ENCODE measurements at regions not wholly inside any gene's neighbourhood (a gene's known extent, or its start where the extent isn't known, plus 50 kb on each side); places are given as distances from the start of the nearest gene placed in this dataset.

- DNase-seq (no peak), ATAC-seq (ENCODE audit: insufficient read depth, low read depth) (no peak)
- no peaks in the 10 kb centered on the region for H3K79me2 ChIP-seq (ENCODE audit: insufficient read depth, low read length)
- no peaks in the 10 kb centered on the region for H3K9me3 ChIP-seq (ENCODE audit: insufficient read depth, low read length, severe bottlenecking)
- H3K4me3 ChIP-seq (ENCODE audit: low read depth in 1 of 2, low read length in 2 of 2) = no peak overlapping the region
- H3K36me3 ChIP-seq (ENCODE audit: insufficient read depth, low read length) = no peaks in the 10 kb centered on the region
- H4K20me1 ChIP-seq (ENCODE audit: insufficient read depth, low read length) = no peaks in the 10 kb centered on the region
- H2AFZ ChIP-seq (ENCODE audit: low read depth, low read length) = no peak overlapping the region
- H3K27me3 ChIP-seq (ENCODE audit: insufficient read depth, low read length, poor library complexity) = no peaks in the 10 kb centered on the region
- no peaks in the 10 kb centered on the region for H3K4me1 ChIP-seq (ENCODE audit: insufficient read depth, low read length)
- H3K27ac ChIP-seq (ENCODE audit: low read length) = no peak overlapping the region
- no peak overlapping the region for H3K9ac ChIP-seq (ENCODE audit: low read depth, low read length)
- H3K4me2 ChIP-seq (ENCODE audit: insufficient read depth, low read length) = no peak overlapping the region
- no peak for TF ChIP-seq CTCF (IDR thresholded peaks at IDR 0.05; ENCODE audit: borderline replicate concordance, extremely low read depth, low read length, poor library complexity, severe bottlenecking)
- no peak for TF ChIP-seq EZH2 (IDR thresholded peaks at IDR 0.05; ENCODE audit: borderline replicate concordance, low read depth, low read length, severe bottlenecking)
Measured at GRCh38 chr3:67906261-67906660, 251.8 kb upstream of the SUCLG2 start.

GRCh38 chr3:67901681-67902080 lies 247.3 kb upstream of the SUCLG2 start:
- no peaks in the 10 kb centered on the region for H3K79me2 ChIP-seq (ENCODE audit: insufficient read depth, low read length)
- H3K27me3 ChIP-seq (ENCODE audit: insufficient read depth, low read length, poor library complexity) = no peaks in the 10 kb centered on the region
- H3K9ac ChIP-seq (ENCODE audit: low read depth, low read length) = no peak overlapping the region
- no peak overlapping the region for H3K4me2 ChIP-seq (ENCODE audit: insufficient read depth, low read length)
- ATAC-seq (ENCODE audit: insufficient read depth, low read depth) (no peak), DNase-seq (no peak)
- TF ChIP-seq CTCF (IDR thresholded peaks at IDR 0.05; ENCODE audit: borderline replicate concordance, extremely low read depth, low read length, poor library complexity, severe bottlenecking) = peak; percentile 20
- no peak for TF ChIP-seq EZH2 (IDR thresholded peaks at IDR 0.05; ENCODE audit: borderline replicate concordance, low read depth, low read length, severe bottlenecking)
- H2AFZ ChIP-seq (ENCODE audit: low read depth, low read length) = no peak overlapping the region
- H3K4me3 ChIP-seq (ENCODE audit: low read depth in 1 of 2, low read length in 2 of 2) = no peak overlapping the region
- H3K9me3 ChIP-seq (ENCODE audit: insufficient read depth, low read length, severe bottlenecking) = no peaks in the 10 kb centered on the region
- no peaks in the 10 kb centered on the region for H3K36me3 ChIP-seq (ENCODE audit: insufficient read depth, low read length)
- H3K4me1 ChIP-seq (ENCODE audit: insufficient read depth, low read length) = no peaks in the 10 kb centered on the region
- H4K20me1 ChIP-seq (ENCODE audit: insufficient read depth, low read length) = no peaks in the 10 kb centered on the region
- H3K27ac ChIP-seq (ENCODE audit: low read length) = no peak overlapping the region

- ATAC-seq (ENCODE audit: insufficient read depth, low read depth) = no peak
- Histone ChIP-seq H3K4me2 (ENCODE audit: insufficient read depth, low read length) (no peak overlapping the region), H3K4me3 (ENCODE audit: low read depth in 1 of 2, low read length in 2 of 2) (no peak overlapping the region)
Measured at GRCh38 chr3:67898916-67899315, 244.5 kb upstream of the SUCLG2 start.

More at GRCh38 chr3:67898916-67899315, 244.5 kb upstream of the SUCLG2 start:
- TF ChIP-seq CTCF (IDR thresholded peaks at IDR 0.05; ENCODE audit: borderline replicate concordance, extremely low read depth, low read length, poor library complexity, severe bottlenecking) (no peak), EZH2 (IDR thresholded peaks at IDR 0.05; ENCODE audit: borderline replicate concordance, low read depth, low read length, severe bottlenecking) (no peak)
- no peak overlapping the region for H3K27ac ChIP-seq (ENCODE audit: low read length)
- H3K79me2 ChIP-seq (ENCODE audit: insufficient read depth, low read length) = no peaks in the 10 kb centered on the region
- H3K9ac ChIP-seq (ENCODE audit: low read depth, low read length) = no peak overlapping the region
- H3K9me3 ChIP-seq (ENCODE audit: insufficient read depth, low read length, severe bottlenecking) = no peaks in the 10 kb centered on the region
- no peak overlapping the region for H2AFZ ChIP-seq (ENCODE audit: low read depth, low read length)
- H3K27me3 ChIP-seq (ENCODE audit: insufficient read depth, low read length, poor library complexity) = no peaks in the 10 kb centered on the region
- H3K4me1 ChIP-seq (ENCODE audit: insufficient read depth, low read length) = no peaks in the 10 kb centered on the region
- H3K36me3 ChIP-seq (ENCODE audit: insufficient read depth, low read length) = no peaks in the 10 kb centered on the region
- H4K20me1 ChIP-seq (ENCODE audit: insufficient read depth, low read length) = no peaks in the 10 kb centered on the region
- no peak for DNase-seq

All from DND-41 (cell line).